GM19023 (cell line): ENCODE measurements at regions not wholly inside any gene's neighbourhood (a gene's known extent, or its start where the extent isn't known, plus 50 kb on each side); places are given as distances from the start of the nearest gene placed in this dataset.

Source experiments
- ATAC-seq: cut with Tn5 transposase; IDR thresholded peaks from one replicate; pipeline ENCODE4 v1.9.1; 2021; ENCODE audit warnings: mild to moderate bottlenecking, moderate library complexity; ENCODE audit not compliant: unreplicated experiment

- no peak for ATAC-seq
Observed at GRCh38 chr13:67877031-67877430, 646.9 kb upstream of the PCDH9 start.

GRCh38 chr13:67867206-67867605 is 637.1 kb upstream of the PCDH9 start:
- ATAC-seq, result no peak

GRCh38 chr13:67860315-67860714 is 630.2 kb upstream of the PCDH9 start:
- ATAC-seq, result no peak

- ATAC-seq, result no peak
Observed at GRCh38 chr13:67859904-67860303, 629.8 kb upstream of the PCDH9 start.

GRCh38 chr13:67857581-67858310 is 627.6 kb upstream of the PCDH9 start:
- ATAC-seq, result no peak

- ATAC-seq, result no peak
Observed at GRCh38 chr13:67856955-67857354, 626.8 kb upstream of the PCDH9 start.

GRCh38 chr13:67855741-67856238 is 625.7 kb upstream of the PCDH9 start:
- no peak for ATAC-seq

GRCh38 chr13:67854990-67855389 is 624.9 kb upstream of the PCDH9 start:
- no peak for ATAC-seq

- ATAC-seq, result no peak
Observed at GRCh38 chr13:67844574-67844973, 614.4 kb upstream of the PCDH9 start.

GRCh38 chr13:67841071-67841470 is 610.9 kb upstream of the PCDH9 start:
- ATAC-seq, result no peak

GRCh38 chr13:67833564-67833963 is 603.4 kb upstream of the PCDH9 start:
- no peak for ATAC-seq

GRCh38 chr13:67829641-67830040 is 599.5 kb upstream of the PCDH9 start:
- ATAC-seq, result no peak

- no peak for ATAC-seq
Observed at GRCh38 chr13:67827992-67828391, 597.9 kb upstream of the PCDH9 start.

GRCh38 chr13:67821606-67822005 is 591.5 kb upstream of the PCDH9 start:
- ATAC-seq, result no peak

GRCh38 chr13:67806796-67807195 is 576.7 kb upstream of the PCDH9 start:
- no peak for ATAC-seq

GRCh38 chr13:67803118-67803517 is 573.0 kb upstream of the PCDH9 start:
- ATAC-seq, result no peak

GRCh38 chr13:67792151-67792676 is 562.1 kb upstream of the PCDH9 start:
- ATAC-seq, result no peak

- no peak for ATAC-seq
Observed at GRCh38 chr13:67791047-67791446, 560.9 kb upstream of the PCDH9 start.

GRCh38 chr13:67776151-67776550 is 546.0 kb upstream of the PCDH9 start:
- no peak for ATAC-seq

GRCh38 chr13:67775359-67775758 is 545.2 kb upstream of the PCDH9 start:
- no peak for ATAC-seq

GRCh38 chr13:67772807-67773453 is 542.8 kb upstream of the PCDH9 start:
- ATAC-seq, result no peak

GRCh38 chr13:67771106-67771505 is 541.0 kb upstream of the PCDH9 start:
- no peak for ATAC-seq
